ENCODE measurements at regions not wholly inside any gene's neighbourhood (a gene's known extent, or its start where the extent isn't known, plus 50 kb on each side); places are given as distances from the start of the nearest gene placed in this dataset.

DNA sequence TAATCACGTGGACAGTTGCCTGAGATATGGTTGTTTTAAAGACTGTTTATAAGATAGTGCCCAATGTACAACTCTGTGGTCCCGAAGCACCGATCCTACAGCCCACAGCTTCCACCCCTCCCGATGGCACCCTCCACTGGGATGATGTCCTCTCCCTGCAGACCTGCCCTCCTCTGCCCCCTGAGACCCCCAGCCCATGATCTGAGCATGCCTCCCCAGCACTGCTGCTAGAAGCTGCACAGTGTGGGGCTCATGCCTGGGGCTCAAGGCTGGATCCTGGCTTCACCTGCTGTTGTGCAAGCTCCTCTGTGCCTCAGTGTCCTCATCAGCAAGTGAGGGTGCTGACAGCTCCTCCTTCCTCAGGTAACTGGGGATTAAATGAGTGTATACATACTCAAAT is 254.7 kb upstream of the MKI67 start:
- DNase-seq, result no peak
- no peaks in the 10 kb centered on the region for H3K9me3 ChIP-seq (ENCODE audit: low read length)
- H3K9me2 ChIP-seq (replicated peaks; ENCODE audit: insufficient read depth, low read length), result no peaks in the 10 kb centered on the region
- H3K4me2 ChIP-seq (ENCODE audit: low read depth, low read length, poor library complexity, severe bottlenecking), result no peak overlapping the region
- no peak overlapping the region for H2AFZ ChIP-seq (ENCODE audit: low read length)
- no peaks in the 10 kb centered on the region for H3K27me3 ChIP-seq (ENCODE audit: low read length)
- no peaks in the 10 kb centered on the region for H3K79me2 ChIP-seq (ENCODE audit: low read length)
- no peak overlapping the region for H3K27ac ChIP-seq (ENCODE audit: low read length)
- no peaks in the 10 kb centered on the region for H3K4me1 ChIP-seq (ENCODE audit: low read length)
- no peak overlapping the region for H3K9ac ChIP-seq (ENCODE audit: low read length)
- H3K4me3 ChIP-seq (ENCODE audit: low read length), result no peak overlapping the region
- no peaks in the 10 kb centered on the region for H4K20me1 ChIP-seq (ENCODE audit: insufficient read depth, low read depth, low read length)
- H3K36me3 ChIP-seq (ENCODE audit: insufficient read depth, low read length), result no peaks in the 10 kb centered on the region

DNA sequence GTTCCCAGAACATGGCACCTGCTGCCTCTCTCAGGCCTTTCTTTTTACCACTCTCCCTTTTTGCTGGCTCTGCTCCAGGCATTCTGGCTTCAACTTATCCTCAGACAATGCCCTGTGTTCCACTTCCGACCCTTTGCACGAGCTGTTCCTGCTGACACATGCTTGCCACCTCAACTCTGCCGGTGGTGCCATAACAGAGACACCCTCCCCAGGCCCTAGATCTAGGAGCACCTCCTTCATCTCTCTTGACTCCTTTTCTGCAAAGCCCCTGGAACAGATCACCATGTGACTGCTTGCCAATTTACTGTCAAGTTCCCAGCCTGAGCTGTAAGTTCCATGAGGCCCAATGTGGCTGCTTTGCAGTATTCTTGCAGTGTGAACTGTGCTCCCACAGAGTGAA is 256.0 kb upstream of the MKI67 start:
- DNase-seq, result no peak
- Histone ChIP-seq H3K36me3 (ENCODE audit: insufficient read depth, low read length) (no peaks in the 10 kb centered on the region), H3K4me1 (ENCODE audit: low read length) (no peaks in the 10 kb centered on the region)

GRCh38 chr10:128384831-128385230 is 258.6 kb upstream of the MKI67 start:
- DNase-seq, result no peak
- no peaks in the 10 kb centered on the region for H3K9me2 ChIP-seq (replicated peaks; ENCODE audit: insufficient read depth, low read length)
- H3K4me3 ChIP-seq (ENCODE audit: low read length), result no peak overlapping the region
- H3K9me3 ChIP-seq (ENCODE audit: low read length), result no peaks in the 10 kb centered on the region
- H3K27ac ChIP-seq (ENCODE audit: low read length), result no peak overlapping the region
- H3K9ac ChIP-seq (ENCODE audit: low read length), result no peak overlapping the region
- H4K20me1 ChIP-seq (ENCODE audit: insufficient read depth, low read depth, low read length), result no peaks in the 10 kb centered on the region
- no peaks in the 10 kb centered on the region for H3K79me2 ChIP-seq (ENCODE audit: low read length)
- no peaks in the 10 kb centered on the region for H3K36me3 ChIP-seq (ENCODE audit: insufficient read depth, low read length)
- H3K4me1 ChIP-seq (ENCODE audit: low read length), result no peaks in the 10 kb centered on the region
- no peak overlapping the region for H3K4me2 ChIP-seq (ENCODE audit: low read depth, low read length, poor library complexity, severe bottlenecking)
- no peak overlapping the region for H2AFZ ChIP-seq (ENCODE audit: low read length)
- no peaks in the 10 kb centered on the region for H3K27me3 ChIP-seq (ENCODE audit: low read length)

More for the DNA sequence above, 256.0 kb upstream of the MKI67 start:
- no peak overlapping the region for H3K4me3 ChIP-seq (ENCODE audit: low read length)
- H3K9me3 ChIP-seq (ENCODE audit: low read length), result no peaks in the 10 kb centered on the region
- H3K9ac ChIP-seq (ENCODE audit: low read length), result no peak overlapping the region
- no peaks in the 10 kb centered on the region for H3K79me2 ChIP-seq (ENCODE audit: low read length)
- H4K20me1 ChIP-seq (ENCODE audit: insufficient read depth, low read depth, low read length), result no peaks in the 10 kb centered on the region
- H3K4me2 ChIP-seq (ENCODE audit: low read depth, low read length, poor library complexity, severe bottlenecking), result no peak overlapping the region
- no peak overlapping the region for H2AFZ ChIP-seq (ENCODE audit: low read length)
- no peaks in the 10 kb centered on the region for H3K27me3 ChIP-seq (ENCODE audit: low read length)
- no peaks in the 10 kb centered on the region for H3K9me2 ChIP-seq (replicated peaks; ENCODE audit: insufficient read depth, low read length)
- no peak overlapping the region for H3K27ac ChIP-seq (ENCODE audit: low read length)

- no peaks in the 10 kb centered on the region for H3K79me2 ChIP-seq (ENCODE audit: low read length)
- H2AFZ ChIP-seq (ENCODE audit: low read length), result no peak overlapping the region
- no peak overlapping the region for H3K9ac ChIP-seq (ENCODE audit: low read length)
- H3K4me2 ChIP-seq (ENCODE audit: low read depth, low read length, poor library complexity, severe bottlenecking), result no peak overlapping the region
- no peaks in the 10 kb centered on the region for H3K27me3 ChIP-seq (ENCODE audit: low read length)
- no peaks in the 10 kb centered on the region for H3K4me1 ChIP-seq (ENCODE audit: low read length)
- H3K9me2 ChIP-seq (replicated peaks; ENCODE audit: insufficient read depth, low read length), result no peaks in the 10 kb centered on the region
- DNase-seq, result no peak
- H4K20me1 ChIP-seq (ENCODE audit: insufficient read depth, low read depth, low read length), result no peaks in the 10 kb centered on the region
- H3K36me3 ChIP-seq (ENCODE audit: insufficient read depth, low read length), result no peaks in the 10 kb centered on the region
- H3K27ac ChIP-seq (ENCODE audit: low read length), result no peak overlapping the region
- H3K4me3 ChIP-seq (ENCODE audit: low read length), result no peak overlapping the region
- no peaks in the 10 kb centered on the region for H3K9me3 ChIP-seq (ENCODE audit: low read length)
Measured at GRCh38 chr10:128386231-128386630, 260.0 kb upstream of the MKI67 start.

GRCh38 chr10:128386816-128387604 is 260.8 kb upstream of the MKI67 start:
- no peaks in the 10 kb centered on the region for H3K4me1 ChIP-seq (ENCODE audit: low read length)
- H3K4me3 ChIP-seq (ENCODE audit: low read length), result no peak overlapping the region
- no peak overlapping the region for H3K27ac ChIP-seq (ENCODE audit: low read length)
- H3K36me3 ChIP-seq (ENCODE audit: insufficient read depth, low read length), result no peaks in the 10 kb centered on the region
- H3K79me2 ChIP-seq (ENCODE audit: low read length), result no peaks in the 10 kb centered on the region
- H3K27me3 ChIP-seq (ENCODE audit: low read length), result no peaks in the 10 kb centered on the region
- no peaks in the 10 kb centered on the region for H4K20me1 ChIP-seq (ENCODE audit: insufficient read depth, low read depth, low read length)
- H3K4me2 ChIP-seq (ENCODE audit: low read depth, low read length, poor library complexity, severe bottlenecking), result no peak overlapping the region
- H2AFZ ChIP-seq (ENCODE audit: low read length), result no peak overlapping the region
- H3K9ac ChIP-seq (ENCODE audit: low read length), result no peak overlapping the region
- no peaks in the 10 kb centered on the region for H3K9me3 ChIP-seq (ENCODE audit: low read length)
- no peak for DNase-seq
- H3K9me2 ChIP-seq (replicated peaks; ENCODE audit: insufficient read depth, low read length), result no peaks in the 10 kb centered on the region

DNA sequence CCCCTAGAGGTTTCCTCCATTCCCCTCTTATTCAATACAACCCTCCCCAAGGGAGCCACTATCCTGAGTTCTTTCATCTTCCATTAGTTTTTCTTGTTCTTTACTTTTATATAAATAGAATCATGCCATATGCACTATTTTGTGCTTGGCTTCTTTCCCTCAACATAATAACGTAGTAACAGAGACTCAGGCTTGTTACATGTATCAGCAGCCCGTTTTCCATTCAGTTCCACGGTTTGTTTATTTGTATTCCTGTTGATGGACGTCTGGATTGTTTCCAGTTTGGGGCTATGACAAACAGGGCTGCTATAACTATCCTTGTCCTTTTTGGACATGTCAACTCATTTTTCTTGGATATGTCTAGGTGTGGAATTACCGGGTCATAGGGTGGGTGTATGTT is 264.4 kb upstream of the MKI67 start:
- Histone ChIP-seq H4K20me1 (ENCODE audit: insufficient read depth, low read depth, low read length) (no peaks in the 10 kb centered on the region), H3K4me1 (ENCODE audit: low read length) (no peaks in the 10 kb centered on the region), H3K36me3 (ENCODE audit: insufficient read depth, low read length) (no peaks in the 10 kb centered on the region), H3K9me3 (ENCODE audit: low read length) (no peaks in the 10 kb centered on the region), H3K9me2 (replicated peaks; ENCODE audit: insufficient read depth, low read length) (no peaks in the 10 kb centered on the region), H3K27ac (ENCODE audit: low read length) (no peak overlapping the region), H3K4me3 (ENCODE audit: low read length) (no peak overlapping the region), H2AFZ (ENCODE audit: low read length) (no peak overlapping the region), H3K79me2 (ENCODE audit: low read length) (no peaks in the 10 kb centered on the region), H3K9ac (ENCODE audit: low read length) (no peak overlapping the region), H3K27me3 (ENCODE audit: low read length) (no peaks in the 10 kb centered on the region), H3K4me2 (ENCODE audit: low read depth, low read length, poor library complexity, severe bottlenecking) (no peak overlapping the region)
- DNase-seq, result no peak

- no peak overlapping the region for H3K4me2 ChIP-seq (ENCODE audit: low read depth, low read length, poor library complexity, severe bottlenecking)
- no peak for DNase-seq
- no peaks in the 10 kb centered on the region for H3K27me3 ChIP-seq (ENCODE audit: low read length)
- no peaks in the 10 kb centered on the region for H3K36me3 ChIP-seq (ENCODE audit: insufficient read depth, low read length)
- H3K9me3 ChIP-seq (ENCODE audit: low read length), result no peaks in the 10 kb centered on the region
- no peak overlapping the region for H3K9ac ChIP-seq (ENCODE audit: low read length)
- H3K79me2 ChIP-seq (ENCODE audit: low read length), result no peaks in the 10 kb centered on the region
- no peak overlapping the region for H3K27ac ChIP-seq (ENCODE audit: low read length)
- no peaks in the 10 kb centered on the region for H3K4me1 ChIP-seq (ENCODE audit: low read length)
- H2AFZ ChIP-seq (ENCODE audit: low read length), result no peak overlapping the region
- H3K9me2 ChIP-seq (replicated peaks; ENCODE audit: insufficient read depth, low read length), result no peaks in the 10 kb centered on the region
- H4K20me1 ChIP-seq (ENCODE audit: insufficient read depth, low read depth, low read length), result no peaks in the 10 kb centered on the region
- no peak overlapping the region for H3K4me3 ChIP-seq (ENCODE audit: low read length)
Measured at GRCh38 chr10:128393546-128393945, 267.3 kb upstream of the MKI67 start.

DNA sequence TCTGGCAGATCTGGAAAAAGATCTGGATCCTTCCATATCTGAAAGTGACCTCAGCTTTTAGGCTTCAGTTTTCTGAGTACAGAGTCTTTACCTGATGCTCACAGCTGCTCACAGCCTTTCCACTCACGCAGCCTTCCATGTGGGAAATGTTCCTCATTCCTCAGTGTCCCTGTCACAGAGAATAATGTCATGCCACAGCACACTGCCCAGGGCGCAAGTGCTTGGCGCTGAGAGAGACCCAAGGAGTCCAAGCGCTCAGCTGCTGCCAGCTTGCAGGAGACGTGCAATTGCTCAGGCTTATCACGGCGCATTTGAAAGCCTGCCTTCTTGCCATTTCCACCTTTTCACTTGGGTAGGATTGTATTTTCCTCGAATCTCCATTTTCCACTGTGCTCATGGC is 271.9 kb upstream of the MKI67 start:
- no peaks in the 10 kb centered on the region for H3K9me3 ChIP-seq (ENCODE audit: low read length)

More for the DNA sequence above, 271.9 kb upstream of the MKI67 start:
- no peaks in the 10 kb centered on the region for H3K27me3 ChIP-seq (ENCODE audit: low read length)
- H3K9me2 ChIP-seq (replicated peaks; ENCODE audit: insufficient read depth, low read length), result no peaks in the 10 kb centered on the region
- H3K9ac ChIP-seq (ENCODE audit: low read length), result no peak overlapping the region
- H3K4me2 ChIP-seq (ENCODE audit: low read depth, low read length, poor library complexity, severe bottlenecking), result no peak overlapping the region
- H3K36me3 ChIP-seq (ENCODE audit: insufficient read depth, low read length), result no peaks in the 10 kb centered on the region
- H3K4me3 ChIP-seq (ENCODE audit: low read length), result no peak overlapping the region
- H3K4me1 ChIP-seq (ENCODE audit: low read length), result no peaks in the 10 kb centered on the region
- no peaks in the 10 kb centered on the region for H4K20me1 ChIP-seq (ENCODE audit: insufficient read depth, low read depth, low read length)
- no peaks in the 10 kb centered on the region for H3K79me2 ChIP-seq (ENCODE audit: low read length)
- H3K27ac ChIP-seq (ENCODE audit: low read length), result no peak overlapping the region
- DNase-seq, result no peak
- no peak overlapping the region for H2AFZ ChIP-seq (ENCODE audit: low read length)
